Activated T-helper 9 cell treated with anti-CD3 and anti-CD28 coated beads, Interleukin-2, amount 50 U/mL, for 16 hours (primary cell): ENCODE measurements at regions not wholly inside any gene's neighbourhood (a gene's known extent, or its start where the extent isn't known, plus 50 kb on each side); places are given as distances from the start of the nearest gene placed in this dataset.

ENCODE experiments used
- DNase-seq: peaks from one replicate; pipeline ENCODE4 v3.0.0-alpha.2; 2020; ENCODE audit warnings: low read depth

DNA sequence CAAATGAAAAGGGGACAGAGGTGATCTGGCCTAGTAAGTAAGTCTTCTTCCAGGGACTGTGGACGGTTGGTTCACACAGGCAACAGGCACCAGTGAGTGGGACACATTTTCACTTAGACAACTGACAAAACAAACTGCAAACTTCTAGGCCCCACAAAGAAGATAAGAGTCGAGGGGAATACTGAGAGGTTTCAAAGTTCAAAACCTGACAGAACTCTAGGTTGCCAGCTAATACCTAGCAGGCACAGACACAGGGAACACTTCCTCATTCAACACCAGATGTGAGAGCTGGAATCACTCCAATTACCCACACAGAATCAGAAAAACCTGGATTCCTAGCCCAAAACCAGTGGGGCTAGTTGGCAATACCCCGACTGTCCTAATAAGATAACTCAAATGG lies 621.7 kb downstream of the ZPLD1 start:
- no peak for DNase-seq

DNA sequence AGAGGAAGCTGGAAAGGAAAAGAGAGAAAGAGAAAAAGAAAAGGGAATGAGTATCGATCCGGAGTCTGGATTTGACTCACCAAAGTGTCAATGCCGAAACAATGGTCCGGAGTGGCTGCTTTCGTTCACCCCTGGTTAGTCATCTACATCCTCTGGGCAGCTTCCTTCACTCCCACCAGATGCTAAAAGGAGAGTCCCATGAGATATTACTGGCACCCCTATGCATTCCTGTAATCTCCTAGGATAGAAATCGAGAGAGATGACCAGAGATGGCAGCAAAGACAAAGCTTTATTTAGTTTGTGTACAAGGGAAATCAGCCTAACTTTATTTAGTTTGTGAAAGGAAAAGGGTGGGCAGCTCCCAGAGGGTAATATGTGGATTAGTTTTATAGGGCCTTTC lies 622.2 kb downstream of the ZPLD1 start:
- DNase-seq, result no peak

DNA sequence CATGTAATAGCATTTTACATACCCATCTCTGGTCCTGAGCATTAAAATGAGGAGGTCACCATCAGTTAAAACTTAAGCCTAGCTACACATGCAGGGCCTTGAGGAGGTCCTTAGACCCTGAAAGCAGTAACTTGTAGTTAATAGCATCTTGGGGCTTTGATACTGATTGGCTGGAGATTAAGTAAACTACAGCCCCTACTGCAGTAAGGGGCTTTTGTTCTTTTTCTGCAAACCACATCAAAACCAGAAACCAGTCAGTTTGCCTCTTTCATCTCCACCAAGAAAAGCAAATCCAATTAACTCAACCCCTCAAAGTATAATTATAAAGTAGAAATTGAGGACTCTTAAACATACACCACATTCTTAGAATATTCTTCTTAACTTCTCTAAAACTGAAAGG lies 622.7 kb downstream of the ZPLD1 start:
- no peak for DNase-seq

DNA sequence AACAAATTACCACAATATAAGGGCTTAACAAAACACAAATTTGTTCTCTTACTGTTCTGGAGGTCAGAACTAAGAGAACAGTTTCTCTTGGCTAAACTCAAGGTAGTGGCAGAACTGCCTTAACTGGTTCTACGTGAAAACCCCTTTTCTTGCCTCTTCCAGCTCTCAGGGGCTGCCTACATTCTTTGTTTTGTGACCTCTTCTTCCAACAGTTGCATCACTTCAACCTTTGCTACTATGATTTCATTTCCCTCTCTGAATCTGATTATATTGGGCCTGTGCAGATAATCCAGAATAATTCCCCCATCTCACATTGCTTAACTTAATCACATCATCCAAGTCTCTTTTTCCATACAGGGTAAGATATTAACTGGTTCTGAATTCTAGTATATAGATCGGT lies 624.6 kb downstream of the ZPLD1 start:
- no peak for DNase-seq

DNA sequence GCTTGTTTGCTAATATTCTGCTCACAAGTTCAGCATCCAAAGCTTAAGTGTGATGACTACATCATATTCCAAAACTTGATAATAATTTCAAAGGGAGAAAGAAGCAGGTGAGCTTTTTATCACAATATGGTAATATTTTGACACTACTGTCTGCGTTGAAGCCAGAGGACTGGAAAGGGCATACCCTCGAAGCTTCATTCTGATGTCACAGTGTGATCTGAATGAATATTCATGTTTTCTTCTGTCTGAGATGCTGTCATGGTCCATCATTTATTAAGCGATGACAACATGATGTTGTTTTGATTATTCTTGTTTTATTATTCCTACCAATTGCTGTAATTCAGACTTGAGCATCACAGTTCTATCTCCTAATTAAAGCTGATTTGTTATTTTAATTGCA lies 625.4 kb downstream of the ZPLD1 start:
- DNase-seq, result no peak

DNA sequence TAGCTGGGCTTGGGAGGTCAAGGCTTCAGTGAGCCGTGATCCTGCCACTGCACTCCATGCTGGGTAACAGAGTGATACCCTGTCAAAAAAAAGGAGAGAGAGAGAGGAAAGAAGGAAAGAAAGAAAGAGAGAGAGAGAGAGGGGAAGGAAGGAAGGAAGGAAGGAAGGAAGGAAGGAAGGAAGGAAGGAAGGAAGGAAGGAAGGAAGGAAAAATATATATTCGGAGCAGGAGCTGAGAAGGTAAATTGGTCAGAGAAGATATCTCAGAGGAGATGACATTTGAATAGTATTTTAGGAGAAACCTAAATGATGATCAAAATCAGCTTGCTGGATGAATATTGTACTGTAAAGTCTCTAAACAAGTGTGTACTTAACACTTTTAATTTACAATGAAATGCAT lies 633.1 kb downstream of the ZPLD1 start:
- DNase-seq, result no peak

DNA sequence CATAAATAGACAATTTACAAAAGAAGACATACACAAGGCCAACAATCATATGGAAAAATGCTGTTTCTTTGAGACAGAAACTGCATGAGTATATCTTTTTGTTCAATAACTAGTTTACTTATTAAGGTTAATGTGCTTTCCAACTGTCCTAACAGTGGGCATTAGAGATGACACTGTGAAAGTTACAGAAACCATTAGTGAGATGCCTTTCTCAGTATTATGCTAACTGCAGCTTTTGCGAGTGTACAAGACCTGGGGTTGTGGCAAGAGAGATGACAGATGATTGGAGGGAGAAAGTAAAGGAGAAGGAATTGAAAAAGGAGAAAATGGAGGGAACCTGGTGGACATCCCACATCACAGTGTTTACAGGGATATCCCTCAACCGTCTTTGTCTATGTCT lies 640.5 kb downstream of the ZPLD1 start:
- DNase-seq, result no peak

DNA sequence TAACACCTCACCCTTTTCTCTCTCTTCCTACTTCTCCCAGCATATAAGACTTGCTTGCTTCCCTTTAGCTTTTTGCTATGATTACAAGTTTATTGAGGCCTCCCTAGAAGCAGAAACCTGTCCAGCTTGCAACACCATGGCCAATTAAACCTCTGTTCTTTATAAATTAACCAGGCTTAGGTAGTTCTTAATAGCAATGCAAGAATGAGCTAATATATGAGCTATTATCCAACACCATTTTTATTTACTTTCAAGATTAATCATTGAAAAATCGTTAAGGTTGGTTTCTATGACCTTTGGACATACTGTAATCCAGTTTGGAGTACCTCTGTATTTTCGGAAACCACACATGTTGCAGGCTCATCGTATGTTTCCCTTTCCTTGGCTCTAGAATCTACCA lies 643.1 kb downstream of the ZPLD1 start:
- DNase-seq, result no peak

DNA sequence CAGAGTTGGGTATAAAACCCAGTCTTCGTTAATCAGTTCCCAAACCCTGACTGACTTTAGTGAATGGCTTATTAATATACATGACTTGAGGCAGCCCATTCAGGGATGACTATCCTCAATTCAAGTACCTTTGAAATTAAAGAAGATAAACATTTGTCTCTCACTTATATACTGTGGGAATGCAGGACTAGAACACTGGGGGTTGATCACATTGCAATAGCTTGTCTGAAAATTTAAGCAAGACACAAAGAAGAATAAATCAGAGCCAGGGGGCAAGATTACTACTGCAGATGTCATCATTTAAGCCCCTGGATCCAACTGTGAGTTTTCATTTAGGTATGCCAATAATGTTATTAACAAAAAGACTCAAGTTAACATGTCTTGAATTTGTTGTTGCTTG lies 647.7 kb downstream of the ZPLD1 start:
- no peak for DNase-seq

DNA sequence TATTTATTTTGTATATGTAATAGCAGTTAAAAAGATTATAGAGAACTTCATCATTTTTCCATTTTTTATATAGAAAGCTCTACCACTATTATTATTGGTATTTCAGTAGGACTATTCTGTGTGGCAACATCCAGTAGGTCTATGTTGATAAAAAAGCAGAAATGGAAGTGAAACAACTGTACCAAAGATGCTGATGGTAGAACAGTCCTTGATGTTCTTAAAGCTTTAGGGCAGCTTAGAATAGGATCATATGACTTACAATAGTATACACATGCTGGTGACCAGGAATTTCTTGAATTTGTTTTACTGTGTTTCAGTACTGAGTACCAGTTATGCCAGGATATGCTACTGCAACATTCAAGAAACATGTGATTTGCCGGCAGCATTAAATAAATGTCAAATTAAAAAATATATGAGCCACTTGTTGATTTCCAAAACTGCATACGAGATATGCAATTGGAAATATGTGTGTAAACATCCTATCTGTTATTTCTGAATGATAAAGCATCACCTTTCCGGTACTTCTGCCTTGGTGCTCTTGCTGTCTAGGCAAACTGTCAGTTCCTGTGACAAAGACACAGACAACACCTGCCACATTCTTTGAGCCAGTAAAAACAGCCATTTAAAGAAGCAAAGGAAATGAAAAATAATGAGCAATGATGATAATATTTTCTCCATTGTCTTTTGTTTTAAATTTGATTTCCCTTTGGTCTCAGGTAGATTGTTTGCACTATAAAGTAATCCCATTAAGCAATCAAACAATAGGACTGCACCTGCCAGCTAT lies 649.2 kb downstream of the ZPLD1 start:
- no peak for DNase-seq

DNA sequence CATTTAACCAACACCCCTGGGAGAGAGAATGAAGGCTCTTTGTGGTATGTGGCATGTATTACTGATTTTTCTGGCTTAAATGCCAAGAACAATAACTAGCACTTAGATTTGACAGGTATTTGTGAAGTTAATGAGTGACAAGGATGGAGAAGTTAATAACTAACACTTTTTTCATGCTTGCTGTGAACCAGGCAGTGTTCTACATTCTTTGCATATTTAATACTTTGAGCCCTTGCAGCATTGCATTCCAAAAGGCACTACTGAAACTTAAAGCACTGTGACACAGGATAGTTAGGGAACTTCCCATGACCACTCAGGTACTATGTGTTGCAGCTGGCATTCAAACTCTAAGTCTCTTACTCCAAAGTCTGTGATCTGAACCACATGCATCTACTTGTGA lies 650.6 kb downstream of the ZPLD1 start:
- DNase-seq, result no peak

DNA sequence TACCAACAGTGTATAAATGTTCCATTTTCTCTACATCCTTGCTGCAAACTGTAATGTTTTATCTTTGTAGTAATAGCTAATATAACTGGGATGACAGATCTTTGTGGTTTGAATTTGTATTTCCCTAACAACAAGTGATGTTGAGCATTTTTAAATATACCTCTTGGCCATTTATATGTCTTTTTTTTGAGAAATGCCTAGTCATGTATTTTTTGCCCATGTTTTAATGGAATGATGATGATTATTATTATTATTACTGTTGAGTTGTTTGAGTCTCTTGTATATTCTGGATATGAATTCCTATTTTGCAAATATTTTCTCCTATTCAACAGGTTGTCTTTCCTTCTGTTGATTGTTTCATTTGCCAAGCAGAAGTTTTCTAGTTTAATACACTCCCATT lies 654.9 kb downstream of the ZPLD1 start:
- DNase-seq, result no peak

DNA sequence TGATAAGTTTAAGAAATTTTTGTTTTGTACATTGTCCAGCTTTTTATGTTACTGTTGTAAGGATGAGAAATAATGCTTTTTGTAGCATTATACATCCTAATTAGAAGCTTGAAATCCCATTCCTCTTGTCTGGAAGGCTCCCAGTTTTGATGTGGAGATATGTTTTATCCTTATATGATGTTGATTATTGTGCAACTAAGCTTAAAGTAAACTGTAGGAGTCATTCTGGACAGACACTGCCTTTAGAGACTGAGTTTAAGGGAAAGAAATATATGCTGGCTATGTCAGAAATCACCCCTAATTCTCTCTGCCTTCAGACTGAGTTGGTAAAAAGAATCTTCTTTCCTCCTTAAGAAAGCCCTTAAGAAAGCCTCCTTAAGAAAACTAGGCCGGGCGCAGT lies 670.4 kb downstream of the ZPLD1 start:
- DNase-seq, result no peak

DNA sequence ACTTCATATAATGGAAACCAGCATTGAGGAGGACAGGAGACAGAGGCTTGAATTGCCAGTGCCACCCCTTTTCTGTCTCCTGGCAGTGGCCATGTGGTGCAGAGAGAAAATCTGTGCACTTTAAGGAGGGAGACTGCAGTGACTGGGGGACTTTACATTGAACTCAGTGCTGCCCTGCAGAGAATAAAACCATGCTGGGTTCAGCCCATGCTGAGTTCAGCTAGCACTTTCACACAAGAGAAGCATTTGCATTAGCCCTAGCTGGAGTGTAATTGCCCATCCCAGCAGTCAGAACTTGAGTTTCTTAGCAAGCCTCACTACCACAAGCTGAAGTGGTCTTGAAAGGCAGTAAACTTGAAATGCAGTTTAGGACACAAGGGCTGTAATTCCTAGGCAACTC lies 677.5 kb downstream of the ZPLD1 start:
- no peak for DNase-seq

DNA sequence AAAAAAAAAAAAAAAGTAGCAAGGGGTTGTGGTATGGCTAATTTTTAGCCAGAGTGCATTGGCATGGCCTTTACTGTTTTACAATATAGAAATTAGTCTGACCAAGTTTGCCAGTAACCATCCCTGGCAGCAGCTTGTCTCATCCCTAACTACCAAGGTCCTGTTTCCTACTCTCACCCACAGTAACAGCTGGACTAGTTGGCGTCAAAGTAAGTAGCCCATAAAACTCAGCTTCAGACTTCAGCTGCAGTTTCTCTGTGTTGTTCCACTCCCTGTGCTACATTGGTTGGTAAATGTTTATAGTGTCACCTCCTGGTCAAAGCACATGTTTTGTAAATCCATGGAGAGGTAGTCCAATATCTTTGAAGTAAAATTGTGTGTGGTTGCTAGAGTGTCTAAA lies 691.3 kb downstream of the ZPLD1 start:
- no peak for DNase-seq

DNA sequence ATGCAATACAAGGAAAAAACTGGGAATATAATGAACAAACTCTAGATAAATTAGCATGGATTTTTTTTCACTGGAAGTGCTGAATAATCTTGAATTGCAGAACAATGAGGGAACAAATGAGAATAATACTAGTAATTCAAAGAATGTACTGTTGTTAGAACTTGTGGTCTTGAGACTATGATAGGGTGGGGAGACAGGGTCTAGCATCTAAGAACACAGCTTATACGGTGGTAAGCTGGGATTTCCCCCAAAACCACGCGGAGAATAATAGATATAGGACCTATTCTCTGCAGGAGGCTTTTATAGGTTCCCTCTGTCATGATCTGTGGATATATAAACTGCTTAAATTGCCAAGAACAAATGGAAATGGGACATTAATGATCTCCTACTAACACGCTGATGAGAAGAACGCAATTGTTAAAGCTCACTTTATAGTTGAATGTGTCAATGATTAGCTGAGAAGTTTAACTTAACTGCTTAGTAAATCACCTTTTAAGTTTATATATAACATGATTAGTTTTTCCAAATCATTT lies 692.3 kb downstream of the ZPLD1 start:
- no peak for DNase-seq

DNA sequence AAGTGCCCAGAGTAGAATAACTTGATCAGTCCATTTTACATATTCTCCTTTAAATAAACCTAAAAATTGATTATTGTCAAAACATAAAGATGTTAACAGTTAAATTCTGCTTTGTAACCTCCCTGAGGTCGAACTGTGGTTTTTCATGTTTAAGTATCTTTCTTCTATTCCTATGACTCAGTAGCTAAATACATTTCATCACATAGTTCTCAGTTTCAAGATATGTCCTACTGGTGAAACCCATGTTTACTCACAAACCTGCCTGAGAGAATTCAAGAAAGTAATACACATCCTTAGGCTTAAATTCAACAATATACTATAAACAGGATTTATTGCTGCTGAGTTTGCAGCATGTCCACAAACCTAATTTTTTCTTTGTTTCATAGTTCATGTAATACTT lies 692.9 kb downstream of the ZPLD1 start:
- DNase-seq, result no peak

DNA sequence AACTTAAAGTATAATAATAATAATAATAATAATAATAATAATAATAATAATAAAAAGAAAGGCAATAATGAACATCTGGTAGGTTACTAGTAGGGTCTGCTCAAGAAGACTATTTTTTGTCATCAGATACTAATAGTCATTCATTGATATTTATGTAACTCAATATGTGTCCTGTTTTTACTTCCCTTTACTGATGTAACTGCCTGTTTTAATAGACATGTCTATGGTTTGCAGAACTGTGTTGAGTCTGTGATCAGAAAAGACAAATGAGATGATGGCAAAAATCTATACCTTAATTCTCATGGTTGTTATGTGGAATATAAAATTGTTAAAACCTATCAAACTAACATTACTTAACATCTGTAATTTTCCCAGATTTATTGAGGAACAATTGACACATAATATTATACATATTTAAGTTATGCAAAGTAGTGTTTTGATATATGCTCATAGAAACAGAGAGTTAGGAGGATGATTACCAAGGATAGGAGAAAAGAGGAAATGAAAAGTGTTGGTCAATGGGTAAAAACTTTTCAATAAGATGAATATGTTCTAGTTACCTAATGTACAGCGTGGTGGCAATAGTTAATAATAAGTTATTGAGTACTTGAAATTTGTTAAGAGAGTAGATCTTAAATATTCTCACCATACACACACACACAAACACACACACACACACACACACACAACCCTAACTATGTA lies 699.4 kb downstream of the ZPLD1 start:
- DNase-seq, result no peak

DNA sequence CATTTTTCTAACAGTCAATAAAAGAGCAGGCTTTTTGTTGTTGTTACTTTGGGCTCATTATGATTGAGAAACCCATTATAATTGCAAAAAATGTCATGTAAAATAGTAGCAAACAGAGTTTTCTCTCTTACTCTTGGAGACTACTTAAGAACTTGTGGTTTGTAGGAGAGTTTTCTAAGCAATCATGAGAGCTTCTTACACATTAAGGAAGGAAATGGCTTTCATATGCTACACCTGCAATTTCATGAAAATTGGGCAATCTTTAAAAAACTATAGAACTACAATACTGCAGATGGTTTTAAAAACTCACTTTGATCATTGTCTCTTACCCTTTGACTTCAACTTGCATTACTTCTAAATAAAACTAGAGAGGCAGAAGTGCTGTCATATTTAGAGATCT lies 701.8 kb downstream of the ZPLD1 start:
- DNase-seq, result no peak

DNA sequence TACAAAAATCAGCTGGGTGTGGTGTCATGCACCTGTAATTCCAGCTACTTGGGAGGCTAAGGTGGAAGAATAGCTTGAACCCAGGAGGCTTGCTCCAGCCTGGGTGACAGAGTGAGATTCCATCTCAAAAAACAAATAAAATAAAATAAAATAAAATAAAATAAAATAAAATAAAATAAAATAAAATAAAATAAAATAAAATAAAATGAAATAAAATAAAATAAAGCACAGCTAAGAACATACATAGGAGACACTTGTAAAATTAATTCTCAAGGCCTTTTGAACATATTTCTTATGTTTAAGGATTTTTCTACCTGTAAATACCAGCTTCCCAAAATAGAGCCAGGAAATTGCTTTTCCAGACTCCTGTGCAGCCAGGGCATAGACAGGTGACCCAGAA lies 703.0 kb downstream of the ZPLD1 start:
- DNase-seq, result no peak

DNA sequence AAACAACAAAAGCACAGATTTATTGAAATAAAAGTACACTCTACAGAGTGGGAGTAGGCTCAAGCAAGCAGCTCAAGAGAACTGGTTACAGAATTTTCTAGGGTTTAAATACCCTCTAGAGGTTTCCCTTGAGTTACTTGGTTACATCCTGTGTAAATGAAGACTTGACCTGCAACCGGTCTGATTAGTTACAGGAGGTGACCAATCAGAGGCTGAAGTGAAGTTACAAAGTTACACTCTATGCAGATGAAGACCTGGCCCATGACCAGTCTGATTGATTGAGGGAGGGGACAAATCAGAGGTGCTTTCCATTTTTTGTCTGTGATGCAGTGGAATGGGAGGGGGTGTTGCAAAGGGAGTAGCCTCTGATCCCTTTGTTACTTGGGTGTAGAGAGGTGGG lies 723.4 kb downstream of the ZPLD1 start:
- DNase-seq, result no peak

DNA sequence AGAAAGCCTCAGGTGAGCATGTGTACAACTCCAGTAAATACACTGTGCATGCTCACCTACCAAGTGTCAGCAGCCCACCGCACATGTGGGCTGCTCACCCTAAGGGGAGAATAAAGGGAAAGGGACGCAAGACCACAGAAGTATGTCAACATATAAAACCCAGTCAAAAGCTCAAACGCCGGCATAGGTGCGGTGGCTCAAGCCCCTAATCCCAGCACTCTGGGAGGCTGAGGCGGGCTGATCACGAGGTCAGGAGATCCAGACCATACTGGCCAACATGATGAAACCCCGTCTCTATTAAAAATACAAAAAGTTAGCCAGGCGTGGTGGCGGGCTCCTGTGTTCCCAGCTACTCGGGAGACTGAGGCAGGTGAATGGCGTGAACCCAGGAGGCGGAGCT lies 732.1 kb downstream of the ZPLD1 start:
- no peak for DNase-seq

DNA sequence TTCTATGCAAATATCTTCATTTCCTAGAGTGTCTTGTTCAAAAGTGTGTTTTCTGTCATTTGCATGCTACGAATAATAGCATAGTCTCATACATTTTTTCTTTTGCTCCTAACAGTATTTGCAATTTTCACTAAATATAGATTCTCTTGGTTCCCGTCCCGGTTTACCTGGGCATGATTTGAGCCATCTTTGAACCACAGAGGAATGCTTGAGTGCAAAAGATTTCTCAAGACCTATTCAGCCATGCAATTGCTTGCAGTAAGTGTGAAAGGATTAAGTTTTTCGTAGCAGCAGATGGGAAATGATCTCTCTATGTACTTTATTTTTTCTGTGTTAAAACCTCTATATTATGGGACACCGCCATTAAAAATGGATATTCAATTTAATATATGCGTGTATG lies 733.0 kb downstream of the ZPLD1 start:
- DNase-seq, result no peak

DNA sequence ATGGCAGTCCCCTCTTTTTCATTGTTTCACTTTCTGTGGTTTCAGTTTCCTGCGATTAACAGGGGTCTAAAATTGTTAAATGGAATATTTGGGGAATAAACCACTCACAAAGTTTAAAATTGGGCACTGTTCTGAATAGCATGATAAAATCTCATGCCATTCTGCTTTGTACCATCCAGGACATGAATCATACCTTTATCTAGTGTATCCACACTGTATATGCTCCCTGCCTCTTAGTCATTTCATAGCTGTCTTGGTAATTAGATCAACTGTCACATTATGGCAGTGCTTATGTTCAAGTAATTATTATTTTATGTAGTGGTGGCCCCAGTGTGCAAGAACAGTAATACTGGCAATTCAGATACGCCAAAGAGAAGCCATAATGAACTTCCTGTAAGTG lies 734.5 kb downstream of the ZPLD1 start:
- no peak for DNase-seq
